ENCODE measurements at regions not wholly inside any gene's neighbourhood (a gene's known extent, or its start where the extent isn't known, plus 50 kb on each side); places are given as distances from the start of the nearest gene placed in this dataset.

- TF ChIP-seq CTCF (IDR thresholded peaks at IDR 0.05) (no peak), POLR2A (IDR thresholded peaks at IDR 0.05) (no peak)
These were observed 1399.8 kb upstream of the PABPC4L start for GRCh38 chr4:135601351-135601750.

All from thyroid gland (tissue), 4 donors.